CD8-positive, alpha-beta memory T cell (primary cell): ENCODE measurements at regions not wholly inside any gene's neighbourhood (a gene's known extent, or its start where the extent isn't known, plus 50 kb on each side); places are given as distances from the start of the nearest gene placed in this dataset.

Source experiments
- CTCF ChIA-PET: fragments of 350-600 bp; sonication (Branson Sonifier 250); formaldehyde crosslinking; loops from one replicate; lab custom pipeline; 2021; ENCODE audit warnings: antibody characterized with exemption; lab: Charles Lee
- POLR2A ChIA-PET: fragments of 350-600 bp; sonication (Branson Sonifier 250); formaldehyde crosslinking; loops from one replicate; lab custom pipeline; 2021; ENCODE audit warnings: antibody characterized with exemption; lab: Charles Lee
- DNase-seq, 5 donors: peaks; one replicate each; pipeline versions ENCODE4 v3.0.0 to v3.0.0-alpha.2; 2020 to 2022; ENCODE audit warnings: mixed read lengths in 1 of 5
- H3K27ac ChIP-seq: one replicate; pipeline ENCODE4 v1.7.0; 2013; ENCODE audit warnings: low read depth, mild to moderate bottlenecking, low read length, moderate library complexity
- H3K27me3 ChIP-seq: 2 replicates; pipeline ENCODE4 v1.7.0; 2013; ENCODE audit warnings: low read length, mild to moderate bottlenecking; ENCODE audit not compliant: insufficient read depth, poor library complexity, severe bottlenecking
- H3K36me3 ChIP-seq: 2 replicates; pipeline ENCODE4 v1.7.0; 2013; ENCODE audit warnings: mild to moderate bottlenecking, low read length, moderate library complexity; ENCODE audit not compliant: insufficient read depth
- H3K4me1 ChIP-seq: 2 replicates; pipeline ENCODE4 v1.7.0; 2013; ENCODE audit warnings: mild to moderate bottlenecking, low read length, moderate library complexity; ENCODE audit not compliant: insufficient read depth
- H3K4me3 ChIP-seq: 2 replicates; pipeline ENCODE4 v1.7.0; 2013; ENCODE audit warnings: mild to moderate bottlenecking, low read length
- H3K9me3 ChIP-seq: 2 replicates; pipeline ENCODE4 v1.7.0; 2013; ENCODE audit warnings: mild to moderate bottlenecking, low read length
- H3K27ac Mint-ChIP-seq, 8 donors: one replicate each; pipeline ENCODE4 v1.8.0; 2020 to 2021; ENCODE audit warnings: mixed read lengths in 8 of 8, mild to moderate bottlenecking in 6 of 8, inconsistent platforms in 3 of 8, moderate library complexity in 3 of 8
- H3K27me3 Mint-ChIP-seq, 2 donors: one replicate each; pipeline ENCODE4 v1.8.0; 2020 to 2021; ENCODE audit warnings: mixed read lengths in 2 of 2, mild to moderate bottlenecking in 1 of 2, moderate library complexity in 1 of 2
- H3K36me3 Mint-ChIP-seq, 3 donors: one replicate each; pipeline ENCODE4 v1.8.0; 2020 to 2021; ENCODE audit warnings: mixed read lengths in 3 of 3, inconsistent platforms in 1 of 3, mild to moderate bottlenecking in 1 of 3
- H3K4me1 Mint-ChIP-seq, 3 donors: one replicate each; pipeline ENCODE4 v1.8.0; 2020 to 2021; ENCODE audit warnings: mixed read lengths in 3 of 3, inconsistent platforms in 1 of 3, mild to moderate bottlenecking in 1 of 3
- H3K4me3 Mint-ChIP-seq, 7 donors: one replicate each; pipeline ENCODE4 v1.8.0; 2020 to 2021; ENCODE audit warnings: mixed read lengths in 7 of 7, mild to moderate bottlenecking in 6 of 7, moderate library complexity in 4 of 7, inconsistent platforms in 2 of 7
- H3K9me3 Mint-ChIP-seq, 5 donors: one replicate each; pipeline ENCODE4 v1.8.0; 2020 to 2022; ENCODE audit warnings: mixed read lengths in 5 of 5, mild to moderate bottlenecking in 3 of 5, moderate library complexity in 2 of 5, inconsistent platforms in 1 of 5

GRCh38 chr4:85149676-85150075 is 183.2 kb upstream of the WDFY3 start:
- Mint-ChIP-seq H3K9me3 (peaks cover 0 to 2% (median 0%) of the 10 kb centered on the region in 5 donors), H3K27ac (no peak overlapping the region), H3K27me3 (no peaks in the 10 kb centered on the region), H3K36me3 (no peaks in the 10 kb centered on the region), H3K4me1 (no peaks in the 10 kb centered on the region), H3K4me3 (no peak overlapping the region)
- no peak for DNase-seq
- CTCF ChIA-PET, result no interaction called here
- no peak overlapping the region for H3K27ac ChIP-seq
- no peaks in the 10 kb centered on the region for H3K9me3 ChIP-seq
- no peak overlapping the region for H3K4me3 ChIP-seq
- H3K4me1 ChIP-seq, result no peaks in the 10 kb centered on the region
- POLR2A ChIA-PET, result no interaction called here
- H3K27me3 ChIP-seq, result no peaks in the 10 kb centered on the region
- no peaks in the 10 kb centered on the region for H3K36me3 ChIP-seq

- Mint-ChIP-seq H3K27me3 (peaks cover 0 to 1% of the 10 kb centered on the region in 2 donors), H3K9me3 (peaks cover 0 to 12% (median 2%) of the 10 kb centered on the region in 5 donors), H3K4me3 (no peak overlapping the region), H3K36me3 (no peaks in the 10 kb centered on the region), H3K4me1 (no peaks in the 10 kb centered on the region), H3K27ac (no peak overlapping the region)
- no peaks in the 10 kb centered on the region for H3K27me3 ChIP-seq
- H3K4me3 ChIP-seq, result no peak overlapping the region
- POLR2A ChIA-PET, result no interaction called here
- no peaks in the 10 kb centered on the region for H3K4me1 ChIP-seq
- CTCF ChIA-PET, result no interaction called here
- no peaks in the 10 kb centered on the region for H3K9me3 ChIP-seq
- DNase-seq, result no peak
- no peak overlapping the region for H3K27ac ChIP-seq
- no peaks in the 10 kb centered on the region for H3K36me3 ChIP-seq
Measured at GRCh38 chr4:85151371-85151770, 184.9 kb upstream of the WDFY3 start.

GRCh38 chr4:85151786-85152185 is 185.3 kb upstream of the WDFY3 start:
- Histone ChIP-seq H3K27ac (no peak overlapping the region), H3K36me3 (no peaks in the 10 kb centered on the region), H3K4me1 (no peaks in the 10 kb centered on the region), H3K4me3 (no peak overlapping the region), H3K27me3 (no peaks in the 10 kb centered on the region), H3K9me3 (no peaks in the 10 kb centered on the region)
- POLR2A ChIA-PET, result no interaction called here
- Mint-ChIP-seq H3K36me3 (no peaks in the 10 kb centered on the region), H3K27ac (no peak overlapping the region), H3K9me3 (peaks cover 0 to 12% (median 2%) of the 10 kb centered on the region in 5 donors), H3K4me3 (no peak overlapping the region), H3K4me1 (no peaks in the 10 kb centered on the region), H3K27me3 (peaks cover 0 to 1% of the 10 kb centered on the region in 2 donors)
- CTCF ChIA-PET, result no interaction called here
- DNase-seq, result no peak

- Histone ChIP-seq H3K27ac (no peak overlapping the region), H3K4me3 (no peak overlapping the region), H3K27me3 (no peaks in the 10 kb centered on the region), H3K36me3 (no peaks in the 10 kb centered on the region), H3K9me3 (no peaks in the 10 kb centered on the region), H3K4me1 (no peaks in the 10 kb centered on the region)
- no peaks in the 10 kb centered on the region for H3K4me1 Mint-ChIP-seq
- CTCF ChIA-PET, result no interaction called here
- POLR2A ChIA-PET, result no interaction called here
- no peak for DNase-seq
- H3K36me3 Mint-ChIP-seq, result no peaks in the 10 kb centered on the region
- no peak overlapping the region for H3K27ac Mint-ChIP-seq
- no peak overlapping the region for H3K4me3 Mint-ChIP-seq
- H3K27me3 Mint-ChIP-seq, result peaks cover 0 to 1% of the 10 kb centered on the region in 2 donors
- peaks cover 0 to 12% (median 2%) of the 10 kb centered on the region in 5 donors for H3K9me3 Mint-ChIP-seq
Measured at GRCh38 chr4:85152480-85152879, 186.0 kb upstream of the WDFY3 start.

- Histone ChIP-seq H3K4me1 (no peaks in the 10 kb centered on the region), H3K9me3 (no peaks in the 10 kb centered on the region), H3K27me3 (no peaks in the 10 kb centered on the region), H3K36me3 (no peaks in the 10 kb centered on the region), H3K27ac (no peak overlapping the region), H3K4me3 (no peak overlapping the region)
- Mint-ChIP-seq H3K27me3 (peaks cover 0 to 1% of the 10 kb centered on the region in 2 donors), H3K9me3 (peaks cover 0 to 12% (median 2%) of the 10 kb centered on the region in 5 donors), H3K4me1 (no peaks in the 10 kb centered on the region), H3K27ac (no peak overlapping the region), H3K36me3 (no peaks in the 10 kb centered on the region), H3K4me3 (no peak overlapping the region)
- CTCF ChIA-PET, result interaction anchor here (0.6 kb wide), 1 partner anchor 204 kb away, joined by 3 read pairs; no protein-coding TSS in a partner anchor
- POLR2A ChIA-PET, result no interaction called here
- DNase-seq, result no peak
Measured at GRCh38 chr4:85153221-85153620, 186.7 kb upstream of the WDFY3 start.

- peaks cover 0 to 1% of the 10 kb centered on the region in 2 donors for H3K27me3 Mint-ChIP-seq
- peaks cover 0 to 12% (median 2%) of the 10 kb centered on the region in 5 donors for H3K9me3 Mint-ChIP-seq
- no peaks in the 10 kb centered on the region for H3K36me3 Mint-ChIP-seq
- no peaks in the 10 kb centered on the region for H3K36me3 ChIP-seq
- H3K27ac ChIP-seq, result no peak overlapping the region
- H3K27me3 ChIP-seq, result no peaks in the 10 kb centered on the region
- no peaks in the 10 kb centered on the region for H3K4me1 Mint-ChIP-seq
- no peak overlapping the region for H3K4me3 Mint-ChIP-seq
- CTCF ChIA-PET, result no interaction called here
- no peaks in the 10 kb centered on the region for H3K4me1 ChIP-seq
- no peaks in the 10 kb centered on the region for H3K9me3 ChIP-seq
- POLR2A ChIA-PET, result no interaction called here
- H3K27ac Mint-ChIP-seq, result no peak overlapping the region
- H3K4me3 ChIP-seq, result no peak overlapping the region
- no peak for DNase-seq
Measured at GRCh38 chr4:85154591-85154990, 188.1 kb upstream of the WDFY3 start.

- ChIA-PET POLR2A (no interaction called here), CTCF (no interaction called here)
- no peak overlapping the region for H3K4me3 ChIP-seq
- H3K9me3 ChIP-seq, result no peaks in the 10 kb centered on the region
- Mint-ChIP-seq H3K4me3 (no peak overlapping the region), H3K4me1 (no peaks in the 10 kb centered on the region), H3K27ac (no peak overlapping the region), H3K36me3 (peaks cover 0 to 2% (median 0%) of the 10 kb centered on the region in 3 donors), H3K27me3 (no peaks in the 10 kb centered on the region), H3K9me3 (peaks cover 0 to 20% (median 4%) of the 10 kb centered on the region in 5 donors)
- H3K36me3 ChIP-seq, result no peaks in the 10 kb centered on the region
- H3K27ac ChIP-seq, result no peak overlapping the region
- no peaks in the 10 kb centered on the region for H3K27me3 ChIP-seq
- H3K4me1 ChIP-seq, result no peaks in the 10 kb centered on the region
- no peak for DNase-seq
Measured at GRCh38 chr4:85165808-85166207, 199.3 kb upstream of the WDFY3 start.

DNA sequence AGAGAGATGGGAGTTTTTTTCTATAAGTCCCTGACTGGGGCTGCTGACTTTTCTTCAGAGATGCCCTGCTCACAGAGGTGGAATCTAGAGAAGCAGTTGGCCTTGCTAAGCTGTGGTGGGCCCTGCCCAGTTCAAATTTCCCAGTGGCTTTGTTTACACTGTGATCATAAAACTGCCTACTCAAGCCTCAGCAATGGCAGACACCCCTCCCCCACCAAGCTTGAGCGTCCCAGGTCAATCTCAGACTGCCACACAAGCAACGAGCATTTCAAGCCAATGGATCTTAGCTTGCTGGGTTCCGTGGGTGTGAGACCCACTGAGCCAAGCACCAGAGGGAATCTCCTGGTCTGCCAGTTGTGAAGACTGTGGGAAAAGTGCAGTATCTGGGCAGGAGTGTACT is 199.8 kb upstream of the WDFY3 start:
- Mint-ChIP-seq H3K27me3 (no peaks in the 10 kb centered on the region), H3K9me3 (peaks cover 0 to 20% (median 4%) of the 10 kb centered on the region in 5 donors), H3K27ac (no peak overlapping the region), H3K36me3 (peaks cover 0 to 2% (median 0%) of the 10 kb centered on the region in 3 donors), H3K4me3 (no peak overlapping the region), H3K4me1 (no peaks in the 10 kb centered on the region)
- POLR2A ChIA-PET, result no interaction called here
- no peak overlapping the region for H3K4me3 ChIP-seq
- CTCF ChIA-PET, result no interaction called here
- no peak overlapping the region for H3K27ac ChIP-seq
- H3K4me1 ChIP-seq, result no peaks in the 10 kb centered on the region
- H3K27me3 ChIP-seq, result no peaks in the 10 kb centered on the region
- DNase-seq, result no peak
- H3K36me3 ChIP-seq, result no peaks in the 10 kb centered on the region
- H3K9me3 ChIP-seq, result no peaks in the 10 kb centered on the region
